Upper lobe of left lung (tissue), 6 donors: ENCODE measurements at regions not wholly inside any gene's neighbourhood (a gene's known extent, or its start where the extent isn't known, plus 50 kb on each side); places are given as distances from the start of the nearest gene placed in this dataset.

Experiments used
- ATAC-seq, 2 donors: fragments of 200-7000 bp; cut with Tn5 transposase; one replicate each; pipeline ENCODE4 v1.9.1; 2022; ENCODE audit warnings: mild to moderate bottlenecking in 2 of 2, moderate library complexity in 2 of 2; ENCODE audit not compliant: low FRiP score in 2 of 2
- DNase-seq, 2 donors: peaks; one replicate each; pipeline ENCODE4 v3.0.0-alpha.2; 2019 to 2020
- H3K27ac ChIP-seq, 4 donors: fragments of 200-600 bp; sonication (generic); one replicate each; pipeline ENCODE4 v1.5.1; 2016 to 2019
- H3K27me3 ChIP-seq, 4 donors: fragments of 200-600 bp; sonication (generic); one replicate each; pipeline ENCODE4 v1.5.1; 2017 to 2019
- H3K36me3 ChIP-seq, 4 donors: fragments of 200-600 bp; sonication (generic); one replicate each; pipeline ENCODE4 v1.5.1; 2016 to 2019
- H3K4me1 ChIP-seq, 4 donors: fragments of 200-600 bp; sonication (generic); one replicate each; pipeline ENCODE4 v1.5.1; 2018 to 2019
- H3K4me3 ChIP-seq, 4 donors: fragments of 200-600 bp; sonication (generic); one replicate each; pipeline ENCODE4 v1.5.1; 2017 to 2019; ENCODE audit warnings: mild to moderate bottlenecking in 2 of 4, moderate library complexity in 1 of 4
- H3K9me3 ChIP-seq, 4 donors: fragments of 200-600 bp; sonication (generic); one replicate each; pipeline ENCODE4 v1.5.1; 2018 to 2019
- CTCF ChIP-seq, 6 experiments: fragments of 450-650 bp in 4 of 6; fragments of 200-600 bp in 2 of 6; sonication (generic) in 2 of 6; IDR thresholded peaks; one replicate each; pipeline ENCODE4 v1.5.1; 2016 to 2019; ENCODE audit warnings: antibody characterized with exemption in 6 of 6
- EP300 ChIP-seq, 4 donors: sonication (generic); formaldehyde crosslinking; IDR thresholded peaks; one replicate each; pipeline ENCODE4 v1.5.1; 2017; ENCODE audit warnings: antibody characterized with exemption in 4 of 4, control low read depth in 2 of 4
- POLR2A ChIP-seq, 4 donors: fragments of 450-650 bp; IDR thresholded peaks; one replicate each; pipeline ENCODE4 v1.5.1; 2016 to 2017; ENCODE audit warnings: antibody characterized with exemption in 4 of 4, mild to moderate bottlenecking in 2 of 4
- POLR2AphosphoS5 ChIP-seq, 2 donors: sonication (generic); formaldehyde crosslinking; IDR thresholded peaks; one replicate each; pipeline ENCODE4 v1.5.1; 2017; ENCODE audit warnings: antibody characterized with exemption in 2 of 2
- WGBS, 2 donors: methylation state at CpG; one replicate each; pipeline ENCODE4 v1.1.5; 2017 to 2018; 5-methylcytosine and 5-hydroxymethylcytosine counted together
- donor health status: DM: no; HTN: no; CAD: no; lungs with moderate emphysema.
- donor health status: DM: no; HTN: yes; CAD: no; lungs with severe emphysema.

GRCh38 chr7:84425702-84426259 lies 231.2 kb upstream of the SEMA3A start:
- no peak for ATAC-seq
- H3K4me3 ChIP-seq, result no peak overlapping the region
- no peaks in the 10 kb centered on the region for H3K36me3 ChIP-seq
- 78 to 82% methylated on average over 5 of the region's 5 CpGs for WGBS, 2 donors
- H3K27me3 ChIP-seq, result no peaks in the 10 kb centered on the region
- H3K27ac ChIP-seq, result no peak overlapping the region
- peaks cover 0 to 7% (median 0%) of the 10 kb centered on the region in 4 donors for H3K9me3 ChIP-seq
- DNase-seq, result no peak
- TF ChIP-seq POLR2AphosphoS5 (IDR thresholded peaks at IDR 0.05), result no peak
- no peak for TF ChIP-seq CTCF (IDR thresholded peaks at IDR 0.05)
- no peak for TF ChIP-seq POLR2A (IDR thresholded peaks at IDR 0.05)
- H3K4me1 ChIP-seq, result no peaks in the 10 kb centered on the region

GRCh38 chr7:84422790-84423189 lies 228.2 kb upstream of the SEMA3A start:
- H3K9me3 ChIP-seq, result peaks cover 0 to 14% (median 2%) of the 10 kb centered on the region in 4 donors
- no peaks in the 10 kb centered on the region for H3K27me3 ChIP-seq
- H3K27ac ChIP-seq, result no peak overlapping the region
- no peaks in the 10 kb centered on the region for H3K36me3 ChIP-seq
- no peaks in the 10 kb centered on the region for H3K4me1 ChIP-seq
- TF ChIP-seq CTCF (IDR thresholded peaks at IDR 0.05) (no peak), EP300 (IDR thresholded peaks at IDR 0.05) (no peak), POLR2AphosphoS5 (IDR thresholded peaks at IDR 0.05) (no peak), POLR2A (IDR thresholded peaks at IDR 0.05) (no peak)
- ATAC-seq (no peak), DNase-seq (no peak)
- no peak overlapping the region for H3K4me3 ChIP-seq

- Histone ChIP-seq H3K4me3 (no peak overlapping the region), H3K36me3 (no peaks in the 10 kb centered on the region), H3K4me1 (no peaks in the 10 kb centered on the region), H3K27ac (no peak overlapping the region), H3K9me3 (no peaks in the 10 kb centered on the region), H3K27me3 (no peaks in the 10 kb centered on the region)
- DNase-seq (no peak), ATAC-seq (no peak)
- WGBS, 2 donors, result 64 to 71% methylated on average over 2 of the region's 2 CpGs
- no peak for TF ChIP-seq POLR2A (IDR thresholded peaks at IDR 0.05)
- TF ChIP-seq EP300 (IDR thresholded peaks at IDR 0.05), result no peak
- TF ChIP-seq CTCF (IDR thresholded peaks at IDR 0.05), result no peak
- TF ChIP-seq POLR2AphosphoS5 (IDR thresholded peaks at IDR 0.05), result no peak
Observed at GRCh38 chr7:84412161-84412969, 217.8 kb upstream of the SEMA3A start.

GRCh38 chr7:84399661-84400060 lies 205.1 kb upstream of the SEMA3A start:
- H3K9me3 ChIP-seq, result peaks cover 0 to 9% (median 2%) of the 10 kb centered on the region in 4 donors
- H3K27ac ChIP-seq, result no peak overlapping the region
- H3K4me1 ChIP-seq, result no peaks in the 10 kb centered on the region
- 33 to 38% methylated on average over 1 of the region's 1 CpG for WGBS, 2 donors
- TF ChIP-seq POLR2A (IDR thresholded peaks at IDR 0.05) (no peak), EP300 (IDR thresholded peaks at IDR 0.05) (no peak), POLR2AphosphoS5 (IDR thresholded peaks at IDR 0.05) (no peak), CTCF (IDR thresholded peaks at IDR 0.05) (no peak)
- H3K36me3 ChIP-seq, result no peaks in the 10 kb centered on the region
- no peak for DNase-seq
- H3K27me3 ChIP-seq, result no peaks in the 10 kb centered on the region
- ATAC-seq, result no peak
- H3K4me3 ChIP-seq, result no peak overlapping the region

- Histone ChIP-seq H3K27ac (no peak overlapping the region), H3K9me3 (no peaks in the 10 kb centered on the region), H3K4me1 (no peaks in the 10 kb centered on the region), H3K27me3 (no peaks in the 10 kb centered on the region), H3K4me3 (no peak overlapping the region), H3K36me3 (no peaks in the 10 kb centered on the region)
- ATAC-seq, result no peak
- no peak for DNase-seq
- TF ChIP-seq CTCF (IDR thresholded peaks at IDR 0.05) (no peak), POLR2AphosphoS5 (IDR thresholded peaks at IDR 0.05) (no peak), EP300 (IDR thresholded peaks at IDR 0.05) (no peak), POLR2A (IDR thresholded peaks at IDR 0.05) (no peak)
Observed at GRCh38 chr7:84394219-84394618, 199.6 kb upstream of the SEMA3A start.
